Stimulated activated memory B cell treated with anti-CD40 and anti-IgM and Interleukin-4, amounts not matched to agents 10 μg/mL and 1 μg/mL and 100 μg/mL, for 72 hours (primary cell): ENCODE measurements at regions not wholly inside any gene's neighbourhood (a gene's known extent, or its start where the extent isn't known, plus 50 kb on each side); places are given as distances from the start of the nearest gene placed in this dataset.

ENCODE experiments used
- ATAC-seq: fragments of 150-1000 bp; cut with Tn5 transposase; 2 replicates; pipeline ENCODE4 v1.10.0; 2021
- H3K27ac Mint-ChIP-seq: one replicate; pipeline ENCODE4 v1.8.0; 2022; ENCODE audit warnings: mild to moderate bottlenecking, mixed read lengths
- H3K27me3 Mint-ChIP-seq: one replicate; pipeline ENCODE4 v1.8.0; 2022; ENCODE audit warnings: mixed read lengths
- H3K36me3 Mint-ChIP-seq: one replicate; pipeline ENCODE4 v1.8.0; 2022; ENCODE audit warnings: mixed read lengths
- H3K4me1 Mint-ChIP-seq: one replicate; pipeline ENCODE4 v1.8.0; 2022; ENCODE audit warnings: mixed read lengths
- H3K4me3 Mint-ChIP-seq: one replicate; pipeline ENCODE4 v1.8.0; 2022; ENCODE audit warnings: mild to moderate bottlenecking, moderate library complexity, mixed read lengths
- H3K9me3 Mint-ChIP-seq: one replicate; pipeline ENCODE4 v1.8.0; 2022; ENCODE audit warnings: mixed read lengths

DNA sequence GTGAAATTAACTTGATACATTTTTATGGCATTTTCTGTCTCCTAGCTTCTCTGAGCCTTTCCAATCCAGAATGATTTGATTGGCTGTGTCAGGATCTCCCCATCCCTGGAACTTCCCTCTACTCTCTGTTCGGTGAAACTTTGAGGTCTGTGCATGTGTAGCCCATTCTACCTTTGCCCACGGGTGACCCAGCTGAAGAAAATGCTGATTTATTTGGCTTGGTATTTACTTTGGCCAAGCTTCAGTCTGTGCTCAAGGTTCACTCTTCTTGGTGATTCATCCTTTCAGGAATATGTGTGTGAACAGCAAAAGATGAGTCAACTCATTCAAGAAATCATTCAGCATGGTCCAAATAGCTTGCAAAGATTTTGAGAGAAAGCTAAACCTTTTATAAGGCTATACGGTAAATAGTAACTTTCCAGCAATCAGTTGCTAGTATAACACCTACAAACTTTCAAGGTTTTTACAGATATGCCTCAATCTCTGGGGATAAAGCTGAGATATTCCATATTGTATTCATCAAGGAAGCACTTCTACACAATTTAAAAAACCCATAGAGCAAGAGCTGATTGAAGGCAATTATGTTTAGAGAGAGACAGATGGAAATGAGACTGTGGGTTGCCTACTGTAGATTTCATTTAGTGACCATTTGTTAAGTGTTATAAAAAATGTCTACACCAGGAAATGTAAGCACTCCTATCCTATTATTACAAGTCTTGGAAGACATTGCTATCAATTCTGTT is 233.9 kb upstream of the CXXC4 start:
- Mint-ChIP-seq H3K27ac (no peak overlapping the region), H3K36me3 (no peaks in the 10 kb centered on the region), H3K27me3 (no peaks in the 10 kb centered on the region), H3K4me1 (no peaks in the 10 kb centered on the region), H3K4me3 (no peak overlapping the region), H3K9me3 (no peaks in the 10 kb centered on the region)
- no peak for ATAC-seq

DNA sequence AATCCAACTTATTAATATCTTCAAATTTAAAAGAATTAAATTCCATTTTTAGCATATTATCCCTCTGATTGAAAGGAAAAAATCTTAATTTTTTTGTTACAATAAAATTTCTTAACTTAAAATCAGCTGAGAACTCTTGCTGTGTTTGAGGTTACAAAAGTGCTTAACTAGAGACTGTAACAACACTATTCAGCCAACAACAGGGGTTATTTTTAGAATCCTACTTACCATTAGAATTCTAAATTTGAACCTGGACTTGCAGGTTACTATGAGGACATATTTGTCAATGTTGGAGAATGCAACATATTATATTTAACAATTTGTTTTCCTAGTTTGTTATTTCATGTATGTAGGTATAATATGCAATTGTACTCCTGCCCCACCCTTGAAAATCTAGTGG is 238.1 kb upstream of the CXXC4 start:
- Mint-ChIP-seq H3K36me3 (no peaks in the 10 kb centered on the region), H3K9me3 (no peaks in the 10 kb centered on the region), H3K4me3 (no peak overlapping the region), H3K27me3 (no peaks in the 10 kb centered on the region), H3K27ac (no peak overlapping the region), H3K4me1 (peaks cover 8% of the 10 kb centered on the region)
- no peak for ATAC-seq

GRCh38 chr4:104735174-104735573 is 240.5 kb upstream of the CXXC4 start:
- ATAC-seq, result no peak
- no peak overlapping the region for H3K27ac Mint-ChIP-seq
- no peaks in the 10 kb centered on the region for H3K9me3 Mint-ChIP-seq
- H3K4me1 Mint-ChIP-seq, result peaks cover 8% of the 10 kb centered on the region
- no peaks in the 10 kb centered on the region for H3K36me3 Mint-ChIP-seq
- no peak overlapping the region for H3K4me3 Mint-ChIP-seq
- no peaks in the 10 kb centered on the region for H3K27me3 Mint-ChIP-seq

DNA sequence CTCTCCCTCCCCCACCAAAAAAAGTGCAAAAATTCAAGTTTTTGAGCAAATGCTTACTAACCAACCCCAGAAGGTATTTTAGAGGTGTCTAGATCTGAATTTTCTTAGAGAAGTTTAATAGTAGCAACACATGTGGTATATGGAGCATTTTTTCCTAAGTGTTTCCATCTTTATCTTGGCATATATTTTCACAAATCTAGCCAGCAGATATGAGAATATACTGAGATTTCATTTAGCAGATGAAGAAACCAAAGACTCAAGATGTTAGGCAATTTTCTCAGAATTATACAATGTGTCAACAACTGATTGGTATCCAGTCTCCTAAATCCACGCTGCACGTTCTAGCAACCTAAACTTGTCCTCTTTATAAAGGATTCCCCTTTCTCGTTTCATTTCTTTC is 245.5 kb upstream of the CXXC4 start:
- no peak for ATAC-seq
- H3K27ac Mint-ChIP-seq, result no peak overlapping the region
- H3K9me3 Mint-ChIP-seq, result no peaks in the 10 kb centered on the region
- H3K27me3 Mint-ChIP-seq, result no peaks in the 10 kb centered on the region
- peaks cover 32% of the 10 kb centered on the region for H3K4me1 Mint-ChIP-seq
- H3K36me3 Mint-ChIP-seq, result no peaks in the 10 kb centered on the region
- H3K4me3 Mint-ChIP-seq, result no peak overlapping the region

DNA sequence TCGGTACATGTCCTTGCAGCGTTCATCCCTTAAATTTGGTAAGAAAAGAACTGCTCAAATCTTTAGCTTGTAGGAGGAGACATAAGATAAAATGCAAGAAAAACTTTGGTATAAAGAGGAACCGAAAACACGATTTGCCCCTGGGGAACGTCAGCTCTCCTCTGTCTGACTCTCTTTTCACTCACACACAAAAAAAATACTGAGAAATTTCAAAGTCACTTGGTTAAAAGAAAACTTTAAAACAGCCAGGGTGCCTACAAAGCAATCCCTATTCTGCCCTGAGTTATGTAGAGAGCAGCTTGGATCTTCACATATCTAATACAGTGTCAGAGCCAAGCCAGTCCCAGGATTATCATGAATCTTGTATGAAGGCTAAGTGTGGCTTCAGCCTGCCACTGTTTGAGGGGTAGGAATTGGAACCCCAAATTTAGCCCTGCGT is 248.5 kb upstream of the CXXC4 start:
- no peaks in the 10 kb centered on the region for H3K9me3 Mint-ChIP-seq
- no peaks in the 10 kb centered on the region for H3K27me3 Mint-ChIP-seq
- H3K36me3 Mint-ChIP-seq, result no peaks in the 10 kb centered on the region
- H3K4me1 Mint-ChIP-seq, result peaks cover 26% of the 10 kb centered on the region
- peak overlapping the region; percentile 2 for H3K4me3 Mint-ChIP-seq
- H3K27ac Mint-ChIP-seq, result peak overlapping the region; percentile 81
- ATAC-seq, result peak; percentile 92

DNA sequence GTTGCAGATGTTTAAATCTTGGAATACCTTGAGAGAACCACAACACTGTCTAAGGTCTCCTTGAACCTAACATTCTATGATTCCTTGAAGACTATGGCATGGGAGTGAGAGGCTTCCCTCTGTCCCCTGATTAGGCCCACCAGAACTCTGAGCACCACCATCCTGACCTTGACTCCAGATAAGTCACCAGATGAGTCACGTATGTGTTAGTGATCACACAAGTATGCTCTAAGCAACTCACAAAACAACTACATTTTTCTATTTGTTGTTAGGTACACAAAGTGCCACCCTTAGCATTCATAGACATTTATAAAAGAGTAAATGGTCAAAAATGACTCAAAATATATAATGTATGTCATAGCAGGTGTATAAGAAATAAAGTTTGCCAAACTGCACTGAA is 252.9 kb upstream of the CXXC4 start:
- no peaks in the 10 kb centered on the region for H3K9me3 Mint-ChIP-seq
- H3K27ac Mint-ChIP-seq, result peak overlapping the region; percentile 21

DNA sequence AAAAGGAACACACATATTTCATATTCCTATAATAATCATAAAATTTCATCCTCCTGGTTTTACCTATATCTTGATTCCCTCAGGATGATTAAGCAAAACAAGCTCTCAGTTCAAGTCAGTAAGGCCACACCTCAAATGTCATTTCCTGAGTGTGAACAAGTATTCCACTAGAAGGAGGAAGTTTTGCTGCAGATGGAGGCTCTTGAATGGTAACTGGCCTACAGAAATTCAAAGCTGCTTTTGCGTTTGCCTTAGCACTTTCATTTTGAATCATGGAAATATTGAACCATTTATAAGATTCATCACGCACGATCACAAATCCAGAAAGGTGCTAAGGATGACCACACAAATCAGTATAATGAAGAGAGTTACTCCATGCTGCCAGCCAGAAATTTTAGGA is 254.4 kb upstream of the CXXC4 start:
- H3K4me1 Mint-ChIP-seq, result peaks cover 26% of the 10 kb centered on the region

More for the DNA sequence above, 252.9 kb upstream of the CXXC4 start:
- Mint-ChIP-seq H3K36me3 (peaks cover 5% of the 10 kb centered on the region), H3K27me3 (no peaks in the 10 kb centered on the region), H3K4me3 (no peak overlapping the region), H3K4me1 (peaks cover 31% of the 10 kb centered on the region)
- no peak for ATAC-seq

DNA sequence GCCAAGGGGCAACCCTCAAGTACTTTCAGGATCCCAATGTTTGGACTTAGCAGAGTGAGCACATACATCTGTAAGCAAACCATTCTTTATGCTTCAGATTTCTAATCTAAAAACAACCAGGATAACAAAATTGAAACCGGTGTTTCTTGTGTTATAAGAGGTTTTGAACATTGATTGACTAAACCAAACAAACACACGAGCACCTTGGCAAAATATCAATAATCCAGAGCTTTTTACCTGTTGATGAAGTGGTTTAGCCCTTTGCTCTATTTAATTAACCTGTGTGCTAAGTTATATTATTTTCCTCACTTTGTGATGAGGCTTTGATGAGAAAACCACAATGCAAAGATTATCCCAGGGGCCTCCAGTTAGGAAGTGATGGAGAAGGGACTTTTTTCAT is 255.3 kb upstream of the CXXC4 start:
- Mint-ChIP-seq H3K9me3 (no peaks in the 10 kb centered on the region), H3K27me3 (no peaks in the 10 kb centered on the region), H3K36me3 (peaks cover 5% of the 10 kb centered on the region), H3K4me1 (peaks cover 26% of the 10 kb centered on the region), H3K27ac (peak overlapping the region; percentile 77), H3K4me3 (no peak overlapping the region)
- ATAC-seq, result no peak

More for the DNA sequence above, 254.4 kb upstream of the CXXC4 start:
- Mint-ChIP-seq H3K27ac (peak overlapping the region; percentile 77), H3K4me3 (no peak overlapping the region), H3K9me3 (no peaks in the 10 kb centered on the region), H3K27me3 (no peaks in the 10 kb centered on the region), H3K36me3 (peaks cover 5% of the 10 kb centered on the region)
- peak; percentile 84 for ATAC-seq

DNA sequence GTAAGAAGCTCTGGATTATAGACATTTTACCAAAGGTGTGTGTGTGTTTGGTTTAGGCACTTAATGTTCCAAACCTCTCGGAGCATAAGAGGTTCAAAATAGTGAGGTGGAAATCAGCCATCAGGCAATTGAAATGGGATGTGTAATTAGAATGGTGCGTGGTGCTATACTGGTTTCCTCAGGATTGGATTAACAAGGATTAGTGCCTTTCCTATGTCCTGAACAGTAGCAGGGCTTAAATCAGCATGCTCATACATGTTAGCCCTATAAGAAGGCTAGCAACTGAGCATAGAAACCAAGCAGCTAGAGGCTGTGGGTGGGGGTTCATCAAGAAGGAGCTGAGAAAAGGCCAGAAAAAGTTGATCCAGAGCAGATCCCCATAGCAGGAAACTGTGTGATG is 256.8 kb upstream of the CXXC4 start:
- no peaks in the 10 kb centered on the region for H3K27me3 Mint-ChIP-seq
- ATAC-seq, result no peak
- no peak overlapping the region for H3K27ac Mint-ChIP-seq
- H3K9me3 Mint-ChIP-seq, result no peaks in the 10 kb centered on the region
- peaks cover 5% of the 10 kb centered on the region for H3K36me3 Mint-ChIP-seq
- peaks cover 26% of the 10 kb centered on the region for H3K4me1 Mint-ChIP-seq
- H3K4me3 Mint-ChIP-seq, result no peak overlapping the region

- Mint-ChIP-seq H3K4me1 (peaks cover 35% of the 10 kb centered on the region), H3K9me3 (no peaks in the 10 kb centered on the region), H3K27ac (no peak overlapping the region), H3K27me3 (no peaks in the 10 kb centered on the region), H3K4me3 (no peak overlapping the region), H3K36me3 (peaks cover 5% of the 10 kb centered on the region)
- ATAC-seq, result no peak
Measured at GRCh38 chr4:104752337-104752736, 257.6 kb upstream of the CXXC4 start.

DNA sequence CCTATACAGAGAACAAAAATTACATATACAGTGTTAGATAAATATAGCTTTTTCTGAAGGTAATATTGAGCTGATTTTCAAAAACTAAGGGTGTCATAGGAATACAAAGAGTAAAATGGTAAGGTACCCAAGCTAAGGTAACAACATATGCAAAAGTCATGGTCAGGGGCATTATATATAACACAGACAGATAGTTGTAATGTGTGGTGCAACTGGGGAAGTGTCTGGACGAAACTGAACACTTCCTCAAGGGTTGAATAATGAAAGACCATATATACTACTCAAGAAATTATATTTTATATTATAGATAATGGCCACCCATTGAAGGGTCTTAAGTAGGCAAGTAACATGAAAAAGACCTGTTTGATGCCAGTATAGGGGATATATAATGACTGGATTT is 262.1 kb upstream of the CXXC4 start:
- peaks cover 36% of the 10 kb centered on the region for H3K4me1 Mint-ChIP-seq
- no peak overlapping the region for H3K27ac Mint-ChIP-seq
- no peaks in the 10 kb centered on the region for H3K27me3 Mint-ChIP-seq
- no peaks in the 10 kb centered on the region for H3K9me3 Mint-ChIP-seq
- H3K4me3 Mint-ChIP-seq, result no peak overlapping the region
- peak; percentile 58 for ATAC-seq
- H3K36me3 Mint-ChIP-seq, result no peaks in the 10 kb centered on the region

DNA sequence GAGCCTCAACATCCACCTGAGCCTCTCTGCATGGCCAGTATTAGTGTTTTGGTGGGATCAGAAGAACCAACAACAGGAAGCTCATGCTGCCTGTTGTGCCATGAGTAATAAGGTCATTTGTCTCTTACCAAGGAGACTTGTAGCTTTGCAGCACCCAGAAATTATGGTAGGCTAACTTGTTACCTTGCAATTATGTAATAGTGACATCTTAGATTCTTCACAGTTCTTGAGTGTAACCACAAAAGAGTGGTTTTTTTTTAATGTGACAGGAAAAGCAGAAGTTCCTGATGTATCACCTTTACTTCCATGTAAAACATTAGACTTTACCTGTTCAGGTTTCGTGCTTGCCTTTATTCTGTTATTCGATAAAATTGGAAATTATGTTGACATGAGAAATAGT is 263.9 kb upstream of the CXXC4 start:
- no peaks in the 10 kb centered on the region for H3K36me3 Mint-ChIP-seq
- H3K4me3 Mint-ChIP-seq, result no peak overlapping the region
- no peaks in the 10 kb centered on the region for H3K9me3 Mint-ChIP-seq
- peaks cover 26% of the 10 kb centered on the region for H3K4me1 Mint-ChIP-seq
- no peak overlapping the region for H3K27ac Mint-ChIP-seq
- peak; percentile 24 for ATAC-seq
- no peaks in the 10 kb centered on the region for H3K27me3 Mint-ChIP-seq

DNA sequence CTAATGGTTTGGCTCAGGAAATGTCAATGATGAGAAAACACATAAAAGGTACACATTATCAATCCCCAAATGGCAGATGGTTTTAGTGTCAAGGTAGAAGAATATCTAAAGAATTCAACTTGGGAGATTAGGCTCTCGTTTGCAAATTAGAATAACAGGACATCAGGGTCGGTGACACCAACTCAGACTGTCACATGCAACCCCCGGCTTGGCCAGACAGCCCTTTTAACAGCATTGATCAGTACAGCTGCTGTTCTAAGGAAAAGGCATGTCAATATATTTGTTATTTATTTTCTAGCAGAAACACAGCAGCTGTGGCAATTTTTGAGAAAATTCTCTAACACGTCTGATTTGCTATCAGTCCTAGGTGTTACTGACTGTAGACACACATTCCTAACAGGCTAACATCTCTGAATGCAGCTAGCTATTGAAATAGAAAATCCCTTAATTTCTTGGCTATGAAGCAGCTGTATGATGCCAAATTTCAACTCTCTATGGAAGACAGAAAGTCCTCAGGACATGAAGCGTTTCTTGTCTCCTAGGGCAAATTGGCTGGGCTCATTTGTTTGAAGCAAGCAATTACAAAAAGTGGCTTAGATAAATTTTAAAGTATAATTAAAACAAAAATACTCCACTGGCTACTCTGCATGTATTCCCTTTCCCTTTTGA is 269.0 kb upstream of the CXXC4 start:
- Mint-ChIP-seq H3K4me1 (peaks cover 8% of the 10 kb centered on the region), H3K9me3 (no peaks in the 10 kb centered on the region), H3K27me3 (no peaks in the 10 kb centered on the region), H3K36me3 (no peaks in the 10 kb centered on the region), H3K27ac (no peak overlapping the region), H3K4me3 (no peak overlapping the region)
- no peak for ATAC-seq

- Mint-ChIP-seq H3K27ac (no peak overlapping the region), H3K36me3 (no peaks in the 10 kb centered on the region), H3K27me3 (no peaks in the 10 kb centered on the region), H3K4me3 (no peak overlapping the region), H3K9me3 (no peaks in the 10 kb centered on the region), H3K4me1 (peaks cover 12% of the 10 kb centered on the region)
- ATAC-seq, result no peak
Measured at GRCh38 chr4:104766676-104767075, 272.0 kb upstream of the CXXC4 start.

- no peaks in the 10 kb centered on the region for H3K9me3 Mint-ChIP-seq
- no peak overlapping the region for H3K27ac Mint-ChIP-seq
- no peaks in the 10 kb centered on the region for H3K27me3 Mint-ChIP-seq
- no peaks in the 10 kb centered on the region for H3K36me3 Mint-ChIP-seq
- H3K4me3 Mint-ChIP-seq, result no peak overlapping the region
- ATAC-seq, result no peak
- peaks cover 25% of the 10 kb centered on the region for H3K4me1 Mint-ChIP-seq
Measured at GRCh38 chr4:104772849-104773248, 278.2 kb upstream of the CXXC4 start.

DNA sequence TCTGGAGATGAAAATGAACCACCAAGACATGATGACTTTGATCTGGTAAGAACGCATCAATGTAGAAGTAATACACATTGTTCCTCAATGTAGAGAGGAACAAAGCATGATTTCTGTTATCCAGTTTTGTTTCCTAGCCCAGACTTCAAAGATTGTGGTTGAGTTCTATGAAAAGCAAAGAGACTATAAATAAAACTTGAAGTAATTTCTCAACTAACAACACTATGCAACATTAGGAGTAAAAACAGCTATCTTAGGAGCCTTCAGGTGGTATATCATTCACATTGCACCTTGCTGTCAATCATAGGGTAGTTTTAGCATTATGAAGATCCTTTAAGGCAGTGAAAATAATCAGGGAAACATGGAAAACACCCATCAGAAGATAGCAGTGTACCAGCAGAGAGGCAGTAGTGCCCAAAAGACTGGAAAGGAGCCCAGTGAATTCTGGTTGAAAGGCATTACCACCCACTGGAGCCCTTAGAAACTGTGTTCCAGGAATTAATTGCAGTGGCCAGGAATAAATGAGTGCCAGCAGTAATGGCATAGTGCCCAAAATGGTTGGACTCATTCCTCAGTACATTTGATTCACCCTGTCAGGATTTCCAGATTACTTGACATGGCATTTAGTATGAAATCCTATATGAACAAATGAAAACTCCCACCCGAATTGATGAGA is 300.7 kb upstream of the CXXC4 start:
- Mint-ChIP-seq H3K4me3 (no peak overlapping the region), H3K27me3 (peaks cover 11% of the 10 kb centered on the region), H3K27ac (no peak overlapping the region)

More for the DNA sequence above, 300.7 kb upstream of the CXXC4 start:
- H3K9me3 Mint-ChIP-seq, result no peaks in the 10 kb centered on the region
- peaks cover 7% of the 10 kb centered on the region for H3K4me1 Mint-ChIP-seq
- H3K36me3 Mint-ChIP-seq, result no peaks in the 10 kb centered on the region
- no peak for ATAC-seq
